Osteocyte (in vitro differentiated cells): ENCODE measurements at regions not wholly inside any gene's neighbourhood (a gene's known extent, or its start where the extent isn't known, plus 50 kb on each side); places are given as distances from the start of the nearest gene placed in this dataset.

Experiments
- DNase-seq: peaks from one replicate; pipeline ENCODE4 v3.0.0; 2021; ENCODE audit warnings: mixed read lengths; ENCODE audit not compliant: unreplicated experiment; ENCODE audit errors: extremely low spot score
- H3K27ac Mint-ChIP-seq: one replicate; pipeline ENCODE4 v1.8.0; 2021; ENCODE audit warnings: mild to moderate bottlenecking, mixed read lengths; ENCODE audit not compliant: unreplicated experiment
- H3K27me3 Mint-ChIP-seq: one replicate; pipeline ENCODE4 v1.8.0; 2021; ENCODE audit warnings: mixed read lengths; ENCODE audit not compliant: unreplicated experiment
- H3K36me3 Mint-ChIP-seq: one replicate; pipeline ENCODE4 v1.8.0; 2021; ENCODE audit warnings: mixed read lengths; ENCODE audit not compliant: unreplicated experiment
- H3K4me1 Mint-ChIP-seq: one replicate; pipeline ENCODE4 v1.8.0; 2021; ENCODE audit warnings: mixed read lengths; ENCODE audit not compliant: unreplicated experiment
- H3K4me3 Mint-ChIP-seq: one replicate; pipeline ENCODE4 v1.8.0; 2021; ENCODE audit warnings: mild to moderate bottlenecking, moderate library complexity, mixed read lengths; ENCODE audit not compliant: unreplicated experiment
- H3K9me3 Mint-ChIP-seq: one replicate; pipeline ENCODE4 v1.8.0; 2021; ENCODE audit warnings: mixed read lengths; ENCODE audit not compliant: unreplicated experiment
- TF ChIP-seq, protein P1 (sequence below): fragments of 200-600 bp; sonication (generic); IDR thresholded peaks from 2 replicates; pipeline ENCODE4 v1.5.0; 2021; ENCODE audit warnings: antibody characterized with exemption, mild to moderate bottlenecking, moderate library complexity

DNA sequence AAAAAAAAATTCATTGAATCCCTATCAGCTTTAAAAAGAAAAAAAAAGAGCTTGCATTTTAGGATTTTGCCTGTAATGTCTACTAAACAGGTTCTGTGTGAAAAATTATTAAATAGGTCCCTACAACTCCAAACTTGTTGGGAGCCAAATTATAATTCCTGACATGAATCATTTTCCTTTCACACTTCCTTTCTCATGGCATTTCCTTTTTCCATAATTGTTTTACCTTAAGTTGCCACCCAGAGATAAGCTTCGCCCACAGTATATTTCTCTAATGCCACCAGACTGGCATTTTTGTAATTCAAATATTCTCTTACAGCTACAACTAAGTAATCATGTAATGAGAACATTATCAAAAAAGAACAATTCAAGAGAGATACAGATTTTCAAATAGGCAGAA is 348.8 kb downstream of the EFNA5 start:
- no peaks in the 10 kb centered on the region for H3K27me3 Mint-ChIP-seq
- peaks cover 29% of the 10 kb centered on the region for H3K4me1 Mint-ChIP-seq
- H3K4me3 Mint-ChIP-seq = no peak overlapping the region
- no peaks in the 10 kb centered on the region for H3K36me3 Mint-ChIP-seq
- DNase-seq = no peak
- TF ChIP-seq, protein P1, sequence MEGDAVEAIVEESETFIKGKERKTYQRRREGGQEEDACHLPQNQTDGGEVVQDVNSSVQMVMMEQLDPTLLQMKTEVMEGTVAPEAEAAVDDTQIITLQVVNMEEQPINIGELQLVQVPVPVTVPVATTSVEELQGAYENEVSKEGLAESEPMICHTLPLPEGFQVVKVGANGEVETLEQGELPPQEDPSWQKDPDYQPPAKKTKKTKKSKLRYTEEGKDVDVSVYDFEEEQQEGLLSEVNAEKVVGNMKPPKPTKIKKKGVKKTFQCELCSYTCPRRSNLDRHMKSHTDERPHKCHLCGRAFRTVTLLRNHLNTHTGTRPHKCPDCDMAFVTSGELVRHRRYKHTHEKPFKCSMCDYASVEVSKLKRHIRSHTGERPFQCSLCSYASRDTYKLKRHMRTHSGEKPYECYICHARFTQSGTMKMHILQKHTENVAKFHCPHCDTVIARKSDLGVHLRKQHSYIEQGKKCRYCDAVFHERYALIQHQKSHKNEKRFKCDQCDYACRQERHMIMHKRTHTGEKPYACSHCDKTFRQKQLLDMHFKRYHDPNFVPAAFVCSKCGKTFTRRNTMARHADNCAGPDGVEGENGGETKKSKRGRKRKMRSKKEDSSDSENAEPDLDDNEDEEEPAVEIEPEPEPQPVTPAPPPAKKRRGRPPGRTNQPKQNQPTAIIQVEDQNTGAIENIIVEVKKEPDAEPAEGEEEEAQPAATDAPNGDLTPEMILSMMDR = no peak
- H3K27ac Mint-ChIP-seq = peak overlapping the region; percentile 28
- H3K9me3 Mint-ChIP-seq = no peaks in the 10 kb centered on the region

DNA sequence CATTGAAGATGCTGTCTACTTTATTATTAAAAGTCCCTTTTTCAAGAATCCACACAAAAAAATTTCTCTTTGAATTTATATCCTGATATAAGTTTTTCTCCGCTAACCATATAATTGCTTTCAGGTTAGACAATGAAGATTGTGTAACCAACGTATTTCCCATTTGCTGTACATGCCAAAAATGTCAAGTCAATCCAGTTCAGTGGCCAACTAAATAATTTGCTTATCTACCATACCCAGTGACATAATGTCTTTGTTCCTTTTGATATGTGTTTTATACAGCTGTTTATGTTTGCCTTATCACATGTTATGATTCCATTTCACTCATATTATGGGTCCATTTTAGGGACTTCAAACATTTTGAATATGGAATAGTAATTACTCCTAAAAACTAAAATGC is 349.9 kb downstream of the EFNA5 start:
- H3K27me3 Mint-ChIP-seq = no peaks in the 10 kb centered on the region
- TF ChIP-seq, protein P1 = no peak
- no peaks in the 10 kb centered on the region for H3K9me3 Mint-ChIP-seq
- peaks cover 29% of the 10 kb centered on the region for H3K4me1 Mint-ChIP-seq
- no peak overlapping the region for H3K4me3 Mint-ChIP-seq
- H3K36me3 Mint-ChIP-seq = no peaks in the 10 kb centered on the region
- H3K27ac Mint-ChIP-seq = no peak overlapping the region
- DNase-seq = no peak

DNA sequence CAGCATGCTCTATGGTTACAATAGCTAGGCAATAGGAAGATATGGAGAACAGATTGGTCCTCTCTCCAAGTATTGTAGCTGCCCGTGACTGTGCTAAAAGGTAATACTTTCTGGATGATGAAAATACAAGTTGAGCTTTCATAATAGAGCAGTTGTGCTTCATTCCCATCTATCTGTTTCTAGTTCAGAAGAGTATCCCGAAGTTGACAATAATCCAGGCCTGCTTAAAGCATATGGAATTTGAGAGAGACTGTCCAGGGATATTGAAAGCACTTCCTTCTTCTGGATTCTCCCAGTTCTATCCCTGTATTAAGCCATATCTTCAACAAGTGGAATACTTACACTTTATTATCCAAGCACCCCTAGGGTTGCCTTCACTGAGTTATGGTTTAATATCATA is 350.4 kb downstream of the EFNA5 start:
- Mint-ChIP-seq H3K36me3 (no peaks in the 10 kb centered on the region), H3K27ac (no peak overlapping the region), H3K9me3 (no peaks in the 10 kb centered on the region), H3K27me3 (no peaks in the 10 kb centered on the region), H3K4me3 (no peak overlapping the region), H3K4me1 (peaks cover 29% of the 10 kb centered on the region)
- TF ChIP-seq, protein P1 = no peak
- no peak for DNase-seq

DNA sequence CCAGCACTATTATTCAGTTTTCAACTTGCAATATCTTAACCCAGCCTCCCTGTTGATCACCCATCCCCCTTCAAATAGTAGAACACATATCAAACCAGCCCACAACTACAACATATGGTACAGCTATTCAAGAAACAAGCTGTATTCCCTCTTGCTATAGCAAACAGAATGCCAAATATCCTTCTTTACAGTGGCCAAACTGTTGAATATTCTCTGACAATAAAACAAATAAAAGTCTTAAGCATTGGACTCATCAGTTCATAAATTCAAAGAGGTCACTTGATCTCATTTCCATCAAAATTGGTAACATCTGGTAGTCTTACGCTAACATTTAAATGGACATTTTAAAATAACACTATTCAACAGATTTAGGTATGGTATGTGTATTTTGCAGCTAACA is 350.8 kb downstream of the EFNA5 start:
- no peak for DNase-seq
- no peaks in the 10 kb centered on the region for H3K36me3 Mint-ChIP-seq
- H3K4me3 Mint-ChIP-seq = no peak overlapping the region
- no peaks in the 10 kb centered on the region for H3K27me3 Mint-ChIP-seq
- TF ChIP-seq, protein P1 = no peak
- H3K4me1 Mint-ChIP-seq = peaks cover 29% of the 10 kb centered on the region
- H3K27ac Mint-ChIP-seq = no peak overlapping the region
- H3K9me3 Mint-ChIP-seq = no peaks in the 10 kb centered on the region

DNA sequence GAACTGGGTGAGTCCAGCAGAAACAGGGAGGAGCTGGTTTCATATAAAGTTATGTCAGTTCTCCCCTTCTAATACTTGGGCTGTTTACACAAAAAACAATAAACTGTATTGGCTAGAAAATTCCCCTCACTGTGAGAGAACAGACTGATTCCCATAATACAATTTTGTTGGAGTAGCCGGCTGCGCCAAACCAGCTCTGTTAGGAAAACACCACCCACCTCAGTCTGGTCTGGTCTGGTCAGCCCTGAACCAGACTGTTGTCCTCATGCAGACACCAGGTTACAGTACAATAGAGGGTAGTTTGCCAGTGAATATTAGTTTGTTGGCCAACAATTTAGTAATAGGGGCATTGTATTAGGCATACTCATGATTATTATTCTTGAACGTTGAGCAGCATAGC is 356.4 kb downstream of the EFNA5 start:
- Mint-ChIP-seq H3K9me3 (peaks cover 8% of the 10 kb centered on the region), H3K36me3 (no peaks in the 10 kb centered on the region), H3K27me3 (no peaks in the 10 kb centered on the region), H3K4me1 (peaks cover 11% of the 10 kb centered on the region), H3K27ac (peak overlapping the region; percentile 18), H3K4me3 (no peak overlapping the region)
- TF ChIP-seq, protein P1 = no peak
- no peak for DNase-seq
